Heart left ventricle (tissue), 16 donors: ENCODE measurements at regions not wholly inside any gene's neighbourhood (a gene's known extent, or its start where the extent isn't known, plus 50 kb on each side); places are given as distances from the start of the nearest gene placed in this dataset.
A peak's percentile ranks its signal among the peaks of the same experiment; 100 is the strongest.

Source experiments
- ATAC-seq, 4 donors: fragments of 200-7000 bp; cut with Tn5 transposase; one replicate each; pipeline ENCODE4 v1.9.1; 2020 to 2022; ENCODE audit warnings: moderate library complexity in 4 of 4, mild to moderate bottlenecking in 3 of 4, moderate number of reproducible peaks in 1 of 4
- DNase-seq, 5 donors: peaks; one replicate each; pipeline ENCODE4 v3.0.0-alpha.2; 2020
- H3K27ac ChIP-seq, 12 donors: fragments of 200-600 bp; sonication (generic) in 4 of 12; one replicate each; pipeline versions ENCODE4 v1.5.0 to v1.8.0; 2016 to 2022; ENCODE audit warnings: mild to moderate bottlenecking in 2 of 12
- H3K27me3 ChIP-seq, 9 donors: fragments of 200-600 bp; sonication (generic) in 2 of 9; one replicate each; pipeline versions ENCODE4 v1.5.1 to v1.8.0; 2016 to 2022; ENCODE audit warnings: mild to moderate bottlenecking in 3 of 9
- H3K36me3 ChIP-seq, 9 donors: fragments of 200-600 bp; sonication (generic) in 2 of 9; one replicate each; pipeline versions ENCODE4 v1.5.0 to v1.8.0; 2018 to 2022; ENCODE audit warnings: mild to moderate bottlenecking in 2 of 9
- H3K4me1 ChIP-seq, 12 donors: fragments of 200-600 bp; sonication (generic) in 4 of 12; one replicate each; pipeline versions ENCODE4 v1.5.0 to v1.8.0; 2016 to 2022; ENCODE audit warnings: mild to moderate bottlenecking in 3 of 12
- H3K4me3 ChIP-seq, 12 donors: fragments of 200-600 bp; sonication (generic) in 4 of 12; one replicate each; pipeline versions ENCODE4 v1.5.0 to v1.8.0; 2017 to 2022; ENCODE audit warnings: mild to moderate bottlenecking in 9 of 12, moderate library complexity in 4 of 12
- H3K9me3 ChIP-seq, 12 donors: fragments of 200-600 bp; sonication (generic) in 4 of 12; one replicate each; pipeline versions ENCODE4 v1.5.0 to v1.8.0; 2016 to 2022; ENCODE audit warnings: mild to moderate bottlenecking in 1 of 12
- CTCF ChIP-seq, 12 donors: fragments of 200-600 bp; sonication (generic) in 4 of 12; IDR thresholded peaks; one replicate each; pipeline versions ENCODE4 v1.5.0 to v1.8.0; 2018 to 2022; ENCODE audit warnings: antibody characterized with exemption in 12 of 12, mild to moderate bottlenecking in 5 of 12
- POLR2A ChIP-seq, 2 donors: fragments of 450-650 bp; IDR thresholded peaks; one replicate each; pipeline ENCODE4 v1.6.1; 2017; ENCODE audit warnings: antibody characterized with exemption in 2 of 2, mild to moderate bottlenecking in 2 of 2, moderate library complexity in 2 of 2
- WGBS, 4 donors: extraction: QIAGEN DNeasy Blood & Tissue Kit in 2 of 4; methylation state at CpG; one replicate each; pipeline versions ENCODE4 v1.1.5 to v1.1.7; 2013 to 2018; 5-methylcytosine and 5-hydroxymethylcytosine counted together
- intact Hi-C, 10 donors: fragments of 100-400 bp; cut with DNase I; formaldehyde crosslinking; loops; one replicate each; pipeline versions ENCODE4 v1.11.1 to v1.14.2; 2022
- donor health status: ischemic (EF 13 %, LVEDD 7.1; RV severe dilation, severe dysfunction).
- donor health status: healthy with polysubstance abuse.
- donor health status: DM: no; HTN: yes; CAD: no.
- donor health status: DM: no; HTN: no; CAD: no.
- donor health status: ischemic (EF 25% LVEDD 6.9; RV normal size, moderate dysfunction).
- donor health status: ischemic (EF 25% LVEDD 5.7; RV mildly dilated, moderate dysfunction).
- donor health status: healthy.
- donor health status: DM: yes; HTN: yes; CAD: no.
- donor health status: ischemic (EF 35%, LVEDD 5.7; RV mildly dilated, moderate dysfunction).
- donor health status: nonischemic (EF 11% LVEDD 7.7; RV severe dilation, severe dysfunction).
- donor health status: DM: yes; HTN: yes; CAD: no.
- donor health status: PGD.
- donor health status: ischemic (EF 29% LVEDD 5.4; RV normal size, mild dysfunction).
- donor health status: nonischemic (EF 23%, LVEDD 6.1; RV moderate dilation, normal function).

- Histone ChIP-seq H3K27ac (no peak overlapping the region), H3K4me3 (no peak overlapping the region), H3K27me3 (no peaks in the 10 kb centered on the region), H3K36me3 (no peaks in the 10 kb centered on the region), H3K4me1 (peaks cover 0 to 6% (median 0%) of the 10 kb centered on the region in 12 donors), H3K9me3 (no peaks in the 10 kb centered on the region)
- no peak for TF ChIP-seq CTCF (IDR thresholded peaks at IDR 0.05)
- TF ChIP-seq POLR2A (IDR thresholded peaks at IDR 0.05), result no peak
- DNase-seq, result no peak
- no peak for ATAC-seq
- 62 to 74% (median 67%) methylated on average over 1 of the region's 1 CpG for WGBS, 4 donors
- intact Hi-C loops, result no loop called here
Measured at GRCh38 chr1:90391126-90391525, 326.0 kb downstream of the BARHL2 start.

GRCh38 chr1:90387805-90388204 lies 329.3 kb downstream of the BARHL2 start:
- Histone ChIP-seq H3K4me3 (no peak overlapping the region), H3K4me1 (peaks cover 0 to 6% (median 0%) of the 10 kb centered on the region in 12 donors), H3K27ac (peak overlapping the region in 3 of 12 donors; percentile 6 to 38 (median 37)), H3K9me3 (no peaks in the 10 kb centered on the region), H3K27me3 (no peaks in the 10 kb centered on the region), H3K36me3 (no peaks in the 10 kb centered on the region)
- intact Hi-C loops, result no loop called here
- DNase-seq, result no peak
- TF ChIP-seq POLR2A (IDR thresholded peaks at IDR 0.05) (no peak), CTCF (IDR thresholded peaks at IDR 0.05) (no peak)
- peak in 3 of 4 donors; percentile 39 to 69 (median 49) for ATAC-seq
- WGBS, 4 donors, result 51 to 61% (median 56%) methylated on average over 6 of the region's 6 CpGs

- Histone ChIP-seq H3K27ac (peak overlapping the region in 4 of 12 donors; percentile 6 to 38 (median 30)), H3K4me1 (peaks cover 0 to 6% (median 0%) of the 10 kb centered on the region in 12 donors), H3K36me3 (no peaks in the 10 kb centered on the region), H3K27me3 (no peaks in the 10 kb centered on the region), H3K9me3 (no peaks in the 10 kb centered on the region), H3K4me3 (no peak overlapping the region)
- TF ChIP-seq POLR2A (IDR thresholded peaks at IDR 0.05) (no peak), CTCF (IDR thresholded peaks at IDR 0.05) (no peak)
- intact Hi-C loops, result no loop called here
- DNase-seq, result no peak
- 68 to 71% (median 70%) methylated on average over 3 of the region's 3 CpGs for WGBS, 4 donors
- peak; percentile 20 to 91 (median 72) for ATAC-seq
Measured at GRCh38 chr1:90386899-90387720, 330.0 kb downstream of the BARHL2 start.

DNA sequence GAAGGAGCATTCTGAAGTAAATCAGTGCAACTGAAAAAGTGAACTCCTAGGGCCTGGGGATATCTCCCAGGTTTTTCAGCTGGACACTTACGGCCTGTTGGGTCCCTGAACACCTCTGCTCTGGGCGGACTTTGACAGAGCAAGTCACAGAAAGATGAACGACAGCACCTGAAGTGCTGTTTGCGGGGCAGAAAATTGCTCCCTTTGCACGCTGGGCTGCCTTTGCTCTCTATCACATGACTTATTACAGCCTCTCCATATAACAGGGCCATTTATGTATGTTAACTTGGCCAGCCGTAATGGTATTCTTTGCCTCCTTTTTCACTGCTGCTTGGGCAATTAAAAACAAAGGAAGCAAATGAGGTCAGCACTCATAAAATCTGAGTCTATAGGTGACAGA lies 332.9 kb downstream of the BARHL2 start:
- H3K27ac ChIP-seq, result no peak overlapping the region
- DNase-seq (no peak), ATAC-seq (no peak)
- H3K36me3 ChIP-seq, result no peaks in the 10 kb centered on the region
- H3K9me3 ChIP-seq, result no peaks in the 10 kb centered on the region
- intact Hi-C loops, result no loop called here
- no peak overlapping the region for H3K4me3 ChIP-seq
- H3K4me1 ChIP-seq, result peaks cover 0 to 6% (median 0%) of the 10 kb centered on the region in 12 donors
- 89 to 92% (median 90%) methylated on average over 6 of the region's 6 CpGs for WGBS, 4 donors
- TF ChIP-seq POLR2A (IDR thresholded peaks at IDR 0.05) (no peak), CTCF (IDR thresholded peaks at IDR 0.05) (no peak)
- no peaks in the 10 kb centered on the region for H3K27me3 ChIP-seq
